HL-60 (cell line): ENCODE measurements at regions not wholly inside any gene's neighbourhood (a gene's known extent, or its start where the extent isn't known, plus 50 kb on each side); places are given as distances from the start of the nearest gene placed in this dataset.
A peak's percentile ranks its signal among the peaks of the same experiment; 100 is the strongest.

Experiments
- DNase-seq, 2 experiments: peaks; one replicate each; pipeline ENCODE4 v3.0.0-alpha.2; 2010 to 2020; ENCODE audit warnings: low read depth in 1 of 2, low spot score in 1 of 2
- H3K27ac ChIP-seq: fragments of 250-450 bp; sonication (Bioruptor Pico); replicated peaks from 2 replicates; pipeline ENCODE4 v1.5.1; 2020; ENCODE audit warnings: mild to moderate bottlenecking, moderate library complexity
- H3K27me3 ChIP-seq: fragments of 250-450 bp; sonication (Bioruptor Pico); 2 replicates; pipeline ENCODE4 v1.5.1; 2021; ENCODE audit warnings: mild to moderate bottlenecking, moderate library complexity; ENCODE audit not compliant: insufficient read depth, poor library complexity, severe bottlenecking
- H3K4me3 ChIP-seq: replicated peaks from 2 replicates; pipeline ENCODE4 v1.5.1; 2011; ENCODE audit warnings: mild to moderate bottlenecking, control low read depth, low read length; ENCODE audit not compliant: insufficient read depth
- GABPA ChIP-seq: IDR thresholded peaks from 2 replicates; pipeline ENCODE4 v1.6.1; 2012; ENCODE audit warnings: low read depth
- POLR2AphosphoS5 ChIP-seq: IDR thresholded peaks from 2 replicates; pipeline ENCODE4 v1.6.1; 2012; ENCODE audit warnings: low read depth
- SPI1 ChIP-seq: IDR thresholded peaks from 2 replicates; pipeline ENCODE4 v1.6.1; 2012; ENCODE audit warnings: low read depth, mild to moderate bottlenecking, borderline replicate concordance
- TF ChIP-seq, protein P1 (sequence below): IDR thresholded peaks from one replicate; pipeline ENCODE4 v1.5.1; 2011; ENCODE audit warnings: low read length, control low read depth, inconsistent platforms; ENCODE audit not compliant: insufficient read depth
- TF ChIP-seq, protein P2 (sequence below): IDR thresholded peaks from 2 replicates; pipeline ENCODE4 v1.6.1; 2012; ENCODE audit warnings: low read depth; ENCODE audit not compliant: insufficient replicate concordance

DNA sequence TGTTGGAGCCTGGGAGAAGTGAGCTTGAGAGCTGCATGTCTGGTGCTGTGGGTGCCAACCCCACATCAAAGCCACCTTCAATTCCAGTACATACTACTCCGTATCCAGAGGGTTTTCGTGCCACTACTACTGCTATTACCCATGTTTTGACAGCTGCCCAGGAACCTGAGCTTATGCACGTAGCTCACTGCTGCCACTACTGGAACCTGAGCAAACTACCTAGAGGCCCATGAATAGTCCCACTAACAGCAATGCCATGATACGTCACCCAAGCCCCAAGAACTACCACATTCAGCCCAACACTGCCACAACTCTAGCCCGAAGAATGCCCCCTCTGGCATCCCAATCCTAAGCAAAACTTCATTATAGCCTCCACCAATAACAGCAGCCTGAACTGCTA lies 215.2 kb upstream of the BCHE start:
- no peak for DNase-seq
- Histone ChIP-seq H3K27ac (no peak overlapping the region), H3K27me3 (no peaks in the 10 kb centered on the region), H3K4me3 (no peak overlapping the region)
- TF ChIP-seq SPI1 (no peak), POLR2AphosphoS5 (no peak), GABPA (no peak)
- TF ChIP-seq, protein P1, sequence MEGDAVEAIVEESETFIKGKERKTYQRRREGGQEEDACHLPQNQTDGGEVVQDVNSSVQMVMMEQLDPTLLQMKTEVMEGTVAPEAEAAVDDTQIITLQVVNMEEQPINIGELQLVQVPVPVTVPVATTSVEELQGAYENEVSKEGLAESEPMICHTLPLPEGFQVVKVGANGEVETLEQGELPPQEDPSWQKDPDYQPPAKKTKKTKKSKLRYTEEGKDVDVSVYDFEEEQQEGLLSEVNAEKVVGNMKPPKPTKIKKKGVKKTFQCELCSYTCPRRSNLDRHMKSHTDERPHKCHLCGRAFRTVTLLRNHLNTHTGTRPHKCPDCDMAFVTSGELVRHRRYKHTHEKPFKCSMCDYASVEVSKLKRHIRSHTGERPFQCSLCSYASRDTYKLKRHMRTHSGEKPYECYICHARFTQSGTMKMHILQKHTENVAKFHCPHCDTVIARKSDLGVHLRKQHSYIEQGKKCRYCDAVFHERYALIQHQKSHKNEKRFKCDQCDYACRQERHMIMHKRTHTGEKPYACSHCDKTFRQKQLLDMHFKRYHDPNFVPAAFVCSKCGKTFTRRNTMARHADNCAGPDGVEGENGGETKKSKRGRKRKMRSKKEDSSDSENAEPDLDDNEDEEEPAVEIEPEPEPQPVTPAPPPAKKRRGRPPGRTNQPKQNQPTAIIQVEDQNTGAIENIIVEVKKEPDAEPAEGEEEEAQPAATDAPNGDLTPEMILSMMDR, result no peak
- TF ChIP-seq, protein P2, sequence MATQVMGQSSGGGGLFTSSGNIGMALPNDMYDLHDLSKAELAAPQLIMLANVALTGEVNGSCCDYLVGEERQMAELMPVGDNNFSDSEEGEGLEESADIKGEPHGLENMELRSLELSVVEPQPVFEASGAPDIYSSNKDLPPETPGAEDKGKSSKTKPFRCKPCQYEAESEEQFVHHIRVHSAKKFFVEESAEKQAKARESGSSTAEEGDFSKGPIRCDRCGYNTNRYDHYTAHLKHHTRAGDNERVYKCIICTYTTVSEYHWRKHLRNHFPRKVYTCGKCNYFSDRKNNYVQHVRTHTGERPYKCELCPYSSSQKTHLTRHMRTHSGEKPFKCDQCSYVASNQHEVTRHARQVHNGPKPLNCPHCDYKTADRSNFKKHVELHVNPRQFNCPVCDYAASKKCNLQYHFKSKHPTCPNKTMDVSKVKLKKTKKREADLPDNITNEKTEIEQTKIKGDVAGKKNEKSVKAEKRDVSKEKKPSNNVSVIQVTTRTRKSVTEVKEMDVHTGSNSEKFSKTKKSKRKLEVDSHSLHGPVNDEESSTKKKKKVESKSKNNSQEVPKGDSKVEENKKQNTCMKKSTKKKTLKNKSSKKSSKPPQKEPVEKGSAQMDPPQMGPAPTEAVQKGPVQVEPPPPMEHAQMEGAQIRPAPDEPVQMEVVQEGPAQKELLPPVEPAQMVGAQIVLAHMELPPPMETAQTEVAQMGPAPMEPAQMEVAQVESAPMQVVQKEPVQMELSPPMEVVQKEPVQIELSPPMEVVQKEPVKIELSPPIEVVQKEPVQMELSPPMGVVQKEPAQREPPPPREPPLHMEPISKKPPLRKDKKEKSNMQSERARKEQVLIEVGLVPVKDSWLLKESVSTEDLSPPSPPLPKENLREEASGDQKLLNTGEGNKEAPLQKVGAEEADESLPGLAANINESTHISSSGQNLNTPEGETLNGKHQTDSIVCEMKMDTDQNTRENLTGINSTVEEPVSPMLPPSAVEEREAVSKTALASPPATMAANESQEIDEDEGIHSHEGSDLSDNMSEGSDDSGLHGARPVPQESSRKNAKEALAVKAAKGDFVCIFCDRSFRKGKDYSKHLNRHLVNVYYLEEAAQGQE, result no peak

DNA sequence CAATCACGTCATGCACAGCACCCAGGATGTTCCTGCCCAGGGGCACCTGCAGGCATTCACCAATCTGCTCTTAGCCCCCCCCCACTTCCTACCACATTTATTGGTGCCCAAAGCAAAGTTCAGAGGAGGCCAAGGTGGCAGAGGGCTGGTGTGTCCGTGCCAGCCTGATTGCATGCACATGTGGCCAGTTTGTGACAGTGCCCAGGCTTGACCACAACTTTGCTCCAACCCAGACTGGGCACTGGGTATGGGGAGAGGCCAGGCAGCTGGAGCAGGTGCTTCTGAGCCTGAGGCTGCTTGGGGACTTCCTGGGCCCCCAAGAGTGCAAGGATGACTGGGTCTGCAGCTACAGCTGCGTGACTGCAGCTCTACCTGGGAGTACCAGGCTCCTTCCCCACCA lies 192.3 kb upstream of the BCHE start:
- H3K4me3 ChIP-seq, result no peak overlapping the region
- TF ChIP-seq, protein P1, result no peak
- TF ChIP-seq POLR2AphosphoS5 (no peak), SPI1 (no peak), GABPA (no peak)
- TF ChIP-seq, protein P2, result no peak
- no peaks in the 10 kb centered on the region for H3K27me3 ChIP-seq
- H3K27ac ChIP-seq, result no peak overlapping the region
- no peak for DNase-seq

DNA sequence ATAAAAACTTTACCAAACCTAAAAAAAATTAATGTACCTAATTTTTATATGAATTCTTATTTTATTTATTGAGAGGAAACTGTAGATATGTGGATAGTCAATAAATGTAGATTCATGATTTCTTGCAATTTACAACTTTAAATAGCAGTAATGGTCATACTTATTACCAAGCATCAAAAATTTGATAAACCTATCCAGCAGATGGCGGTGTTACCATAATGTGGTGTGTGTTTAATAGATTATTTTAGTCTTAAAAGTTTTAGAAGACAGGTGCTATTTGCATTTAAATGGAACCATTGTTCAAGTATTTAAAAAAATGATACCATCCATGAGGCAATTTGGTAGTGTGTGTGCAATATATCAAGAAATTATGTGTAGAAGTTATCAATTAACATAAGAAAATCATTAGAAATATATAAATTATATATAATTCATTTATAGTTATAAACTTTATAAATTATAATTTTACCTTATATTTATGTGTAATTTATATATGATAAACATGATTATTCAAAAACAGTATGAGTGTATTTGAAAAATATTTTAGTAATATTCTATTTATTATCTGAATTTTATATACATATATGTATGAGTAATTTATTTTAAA lies 176.0 kb upstream of the BCHE start:
- H3K4me3 ChIP-seq, result no peak overlapping the region
- peak; percentile 0 to 18 for DNase-seq
- TF ChIP-seq, protein P2, result no peak
- TF ChIP-seq, protein P1, result peak; percentile 8
- H3K27ac ChIP-seq, result no peak overlapping the region
- H3K27me3 ChIP-seq, result no peaks in the 10 kb centered on the region
